ENCODE measurements at regions not wholly inside any gene's neighbourhood (a gene's known extent, or its start where the extent isn't known, plus 50 kb on each side); places are given as distances from the start of the nearest gene placed in this dataset.

DNA sequence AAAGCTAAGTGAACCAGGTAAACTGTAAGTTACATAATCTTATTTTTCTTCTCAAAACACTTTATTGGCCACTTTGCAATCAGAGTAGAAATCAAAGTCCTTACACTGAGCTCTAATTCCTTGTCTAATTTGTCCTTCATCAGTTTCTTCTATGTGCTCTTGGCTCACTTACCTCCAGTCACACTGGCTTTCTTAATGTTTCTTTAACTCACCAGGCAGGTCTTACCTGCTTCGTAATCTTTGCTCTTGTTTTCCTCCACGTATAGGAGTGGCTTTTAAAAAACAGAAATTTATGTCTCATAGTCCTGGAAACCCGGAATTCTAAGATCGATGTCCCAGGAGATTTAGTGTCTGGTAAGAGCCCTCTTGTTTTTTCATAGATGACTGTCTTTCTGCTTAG is 1462.1 kb downstream of the FSTL5 start:
- H3K9me2 ChIP-seq (ENCODE audit: insufficient read depth) = no peaks in the 10 kb centered on the region
- no peaks in the 10 kb centered on the region for H4K20me1 ChIP-seq (ENCODE audit: insufficient read depth)
- H3K4me2 ChIP-seq (ENCODE audit: low read length) = no peak overlapping the region
- H3K4me3 ChIP-seq (replicated peaks in 1 of 2; ENCODE audit: low read depth in 1 of 2, low read length in 2 of 2) = no peak overlapping the region
- ChIA-PET RAD21 (ENCODE audit: low non-redundant PET in 1 of 2, low total read pairs in 2 of 2, uncharacterized antibody in 2 of 2, unreplicated experiment in 2 of 2) (no interaction called here), POLR2A (no interaction called here), CTCF (no interaction called here)
- no peaks in the 10 kb centered on the region for H3K4me1 ChIP-seq (ENCODE audit: control insufficient read depth in 1 of 2, insufficient read depth in 2 of 2, low read length in 2 of 2)
- DNase-seq (ENCODE audit: low read depth, low spot score) (no peak), ATAC-seq (no peak)
- no peaks in the 10 kb centered on the region for H3K27me3 ChIP-seq (ENCODE audit: insufficient read depth, low read length)
- no peaks in the 10 kb centered on the region for H3K79me2 ChIP-seq (ENCODE audit: insufficient read depth, low read length)
- no peak overlapping the region for H3K27ac ChIP-seq (ENCODE audit: low read depth, low read length)
- H3K9ac ChIP-seq (ENCODE audit: low read length) = no peak overlapping the region
- H3K9me3 ChIP-seq (ENCODE audit: control insufficient read depth in 1 of 2, insufficient read depth in 1 of 2, low read depth in 1 of 2, low read length in 2 of 2) = no peaks in the 10 kb centered on the region
- intact Hi-C loops (cut with micrococcal nuclease) = no loop called here
- no peaks in the 10 kb centered on the region for H3K36me3 ChIP-seq (ENCODE audit: control insufficient read depth in 1 of 2, insufficient read depth in 2 of 2, low read length in 2 of 2)
- TF ChIP-seq POLR2AphosphoS5 (IDR thresholded peaks at IDR 0.05; ENCODE audit: low read depth, low read length) (no peak), EZH2 (IDR thresholded peaks at IDR 0.05) (no peak), SIN3A (IDR thresholded peaks at IDR 0.05; ENCODE audit: low read depth) (no peak), SP1 (IDR thresholded peaks at IDR 0.05; ENCODE audit: low read depth) (no peak), CEBPB (IDR thresholded peaks at IDR 0.05; ENCODE audit: low read depth) (no peak), ZNF274 (IDR thresholded peaks at IDR 0.05; ENCODE audit: low read depth, low read length) (no peak), ZFX (IDR thresholded peaks at IDR 0.05) (no peak), TCF7L2 (IDR thresholded peaks at IDR 0.05; ENCODE audit: borderline replicate concordance, extremely low read depth, insufficient read depth, insufficient read length) (no peak), EGR1 (IDR thresholded peaks at IDR 0.05; ENCODE audit: low read depth) (no peak), POLR2A (IDR thresholded peaks at IDR 0.05; ENCODE audit: borderline replicate concordance, extremely low read depth, insufficient read depth, insufficient read length) (no peak), RAD21 (IDR thresholded peaks at IDR 0.05; ENCODE audit: low read depth) (no peak)
- TF ChIP-seq, protein P1, sequence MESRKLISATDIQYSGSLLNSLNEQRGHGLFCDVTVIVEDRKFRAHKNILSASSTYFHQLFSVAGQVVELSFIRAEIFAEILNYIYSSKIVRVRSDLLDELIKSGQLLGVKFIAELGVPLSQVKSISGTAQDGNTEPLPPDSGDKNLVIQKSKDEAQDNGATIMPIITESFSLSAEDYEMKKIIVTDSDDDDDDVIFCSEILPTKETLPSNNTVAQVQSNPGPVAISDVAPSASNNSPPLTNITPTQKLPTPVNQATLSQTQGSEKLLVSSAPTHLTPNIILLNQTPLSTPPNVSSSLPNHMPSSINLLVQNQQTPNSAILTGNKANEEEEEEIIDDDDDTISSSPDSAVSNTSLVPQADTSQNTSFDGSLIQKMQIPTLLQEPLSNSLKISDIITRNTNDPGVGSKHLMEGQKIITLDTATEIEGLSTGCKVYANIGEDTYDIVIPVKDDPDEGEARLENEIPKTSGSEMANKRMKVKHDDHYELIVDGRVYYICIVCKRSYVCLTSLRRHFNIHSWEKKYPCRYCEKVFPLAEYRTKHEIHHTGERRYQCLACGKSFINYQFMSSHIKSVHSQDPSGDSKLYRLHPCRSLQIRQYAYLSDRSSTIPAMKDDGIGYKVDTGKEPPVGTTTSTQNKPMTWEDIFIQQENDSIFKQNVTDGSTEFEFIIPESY (IDR thresholded peaks at IDR 0.05; ENCODE audit: extremely low read depth, insufficient replicate concordance, low read length) = no peak
- TF ChIP-seq, protein P2, sequence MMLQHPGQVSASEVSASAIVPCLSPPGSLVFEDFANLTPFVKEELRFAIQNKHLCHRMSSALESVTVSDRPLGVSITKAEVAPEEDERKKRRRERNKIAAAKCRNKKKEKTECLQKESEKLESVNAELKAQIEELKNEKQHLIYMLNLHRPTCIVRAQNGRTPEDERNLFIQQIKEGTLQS (IDR thresholded peaks at IDR 0.05) = no peak
- TF ChIP-seq, protein P3, sequence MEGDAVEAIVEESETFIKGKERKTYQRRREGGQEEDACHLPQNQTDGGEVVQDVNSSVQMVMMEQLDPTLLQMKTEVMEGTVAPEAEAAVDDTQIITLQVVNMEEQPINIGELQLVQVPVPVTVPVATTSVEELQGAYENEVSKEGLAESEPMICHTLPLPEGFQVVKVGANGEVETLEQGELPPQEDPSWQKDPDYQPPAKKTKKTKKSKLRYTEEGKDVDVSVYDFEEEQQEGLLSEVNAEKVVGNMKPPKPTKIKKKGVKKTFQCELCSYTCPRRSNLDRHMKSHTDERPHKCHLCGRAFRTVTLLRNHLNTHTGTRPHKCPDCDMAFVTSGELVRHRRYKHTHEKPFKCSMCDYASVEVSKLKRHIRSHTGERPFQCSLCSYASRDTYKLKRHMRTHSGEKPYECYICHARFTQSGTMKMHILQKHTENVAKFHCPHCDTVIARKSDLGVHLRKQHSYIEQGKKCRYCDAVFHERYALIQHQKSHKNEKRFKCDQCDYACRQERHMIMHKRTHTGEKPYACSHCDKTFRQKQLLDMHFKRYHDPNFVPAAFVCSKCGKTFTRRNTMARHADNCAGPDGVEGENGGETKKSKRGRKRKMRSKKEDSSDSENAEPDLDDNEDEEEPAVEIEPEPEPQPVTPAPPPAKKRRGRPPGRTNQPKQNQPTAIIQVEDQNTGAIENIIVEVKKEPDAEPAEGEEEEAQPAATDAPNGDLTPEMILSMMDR (IDR thresholded peaks at IDR 0.05 in 2 of 3, conservative IDR thresholded peaks at IDR 0.05 in 1 of 3; ENCODE audit: borderline replicate concordance in 1 of 3, insufficient read depth in 1 of 3, low read depth in 2 of 3, low read length in 2 of 3) = no peak
- no TSS peak for BruUV-seq (replicated peaks)
- H2AFZ ChIP-seq (ENCODE audit: low read depth, low read length, poor library complexity, severe bottlenecking) = no peak overlapping the region

Measured in HCT116 (cell line).